Epithelial cell of proximal tubule (primary cell): ENCODE measurements at regions not wholly inside any gene's neighbourhood (a gene's known extent, or its start where the extent isn't known, plus 50 kb on each side); places are given as distances from the start of the nearest gene placed in this dataset.

Experiments used
- DNase-seq: peaks from one replicate; pipeline ENCODE4 v3.0.0-alpha.2; 2011; ENCODE audit warnings: low read depth
- H3K4me3 ChIP-seq: 2 replicates; pipeline ENCODE4 v1.5.1; 2011; ENCODE audit warnings: low read depth, mild to moderate bottlenecking, low read length
- CTCF ChIP-seq: conservative IDR thresholded peaks from 2 replicates; pipeline ENCODE4 v1.5.1; 2012; ENCODE audit warnings: low read depth, mild to moderate bottlenecking, low read length

- TF ChIP-seq CTCF: no peak
- H3K4me3 ChIP-seq: no peak overlapping the region
- DNase-seq: no peak
Measured at GRCh38 chr5:71899865-71900342, 180.8 kb downstream of the CARTPT start.

- no peak overlapping the region for H3K4me3 ChIP-seq
- TF ChIP-seq CTCF: no peak
- no peak for DNase-seq
Measured at GRCh38 chr5:71903808-71904207, 184.7 kb downstream of the CARTPT start.

- no peak for DNase-seq
- TF ChIP-seq CTCF: no peak
- H3K4me3 ChIP-seq: no peak overlapping the region
Measured at GRCh38 chr5:71904852-71905251, 185.8 kb downstream of the CARTPT start.

GRCh38 chr5:71905834-71906711 is 187.0 kb downstream of the CARTPT start:
- no peak for TF ChIP-seq CTCF
- DNase-seq: no peak

GRCh38 chr5:71907001-71907588 is 188.0 kb downstream of the CARTPT start:
- TF ChIP-seq CTCF: no peak
- no peak overlapping the region for H3K4me3 ChIP-seq
- no peak for DNase-seq

More at GRCh38 chr5:71905834-71906711, 187.0 kb downstream of the CARTPT start:
- H3K4me3 ChIP-seq: no peak overlapping the region

GRCh38 chr5:71907608-71908145 is 188.6 kb downstream of the CARTPT start:
- no peak for DNase-seq
- no peak for TF ChIP-seq CTCF
- no peak overlapping the region for H3K4me3 ChIP-seq
